IMR-90 (cell line): ENCODE measurements at regions not wholly inside any gene's neighbourhood (a gene's known extent, or its start where the extent isn't known, plus 50 kb on each side); places are given as distances from the start of the nearest gene placed in this dataset.

ENCODE experiments used
- ATAC-seq: fragments of 200-7000 bp; cut with Tn5 transposase; 2 replicates; pipeline ENCODE4 v1.9.1; 2020; ENCODE audit warnings: low read depth, mild to moderate bottlenecking, moderate library complexity
- BruUV-seq: library from RNA; stranded (reverse); fragments of 400-500 nt; replicated peaks from 2 replicates; lab custom pipeline; 2021; lab: Mats Ljungman, UMichigan
- CTCF ChIA-PET: fragments of 300-600 bp; formaldehyde crosslinking; extraction: SDS; loops from one replicate; lab custom pipeline; 2021; ENCODE audit warnings: antibody characterized with exemption; lab: Yijun Ruan, JAX
- POLR2A ChIA-PET: fragments of 300-600 bp; sonication (Branson Sonifier 250); formaldehyde crosslinking; loops from one replicate; lab custom pipeline; 2022; ENCODE audit warnings: antibody characterized with exemption; ENCODE audit not compliant: unreplicated experiment; lab: Charles Lee
- DNase-seq: peaks from one replicate; pipeline ENCODE4 v3.0.0; 2013
- H2AFZ ChIP-seq: replicated peaks from 2 replicates; pipeline ENCODE3; 2013; ENCODE audit warnings: low read length, mild to moderate bottlenecking; ENCODE audit not compliant: poor library complexity
- H2AK5ac ChIP-seq: 2 replicates; pipeline ENCODE4 v1.6.1; 2013; ENCODE audit warnings: low read depth, low read length, inconsistent platforms
- H2AK9ac ChIP-seq: replicated peaks from 2 replicates; pipeline ENCODE3; 2013; ENCODE audit warnings: mild to moderate bottlenecking, low read depth, low read length, moderate library complexity; ENCODE audit not compliant: poor library complexity
- H2BK120ac ChIP-seq: 2 replicates; pipeline ENCODE4 v1.6.1; 2013; ENCODE audit warnings: low read depth, low read length, inconsistent platforms
- H2BK15ac ChIP-seq: 3 replicates; pipeline ENCODE4 v1.6.1; 2013; ENCODE audit warnings: low read depth, low read length, inconsistent platforms
- H2BK20ac ChIP-seq: 2 replicates; pipeline ENCODE4 v1.6.1; 2013; ENCODE audit warnings: low read depth, mild to moderate bottlenecking, inconsistent platforms, low read length, moderate library complexity
- H2BK5ac ChIP-seq: 2 replicates; pipeline ENCODE4 v1.6.1; 2013; ENCODE audit warnings: mild to moderate bottlenecking, low read depth, low read length, inconsistent platforms; ENCODE audit not compliant: poor library complexity, severe bottlenecking
- H3K14ac ChIP-seq: replicated peaks from 2 replicates; pipeline ENCODE4 v1.6.1; 2013; ENCODE audit warnings: low read depth, low read length, inconsistent platforms
- H3K18ac ChIP-seq: 2 replicates; pipeline ENCODE4 v1.6.1; 2013; ENCODE audit warnings: low read depth, low read length, control low read depth
- H3K23ac ChIP-seq: 2 replicates; pipeline ENCODE4 v1.6.1; 2013; ENCODE audit warnings: low read depth, low read length, inconsistent platforms
- H3K27ac ChIP-seq: 2 replicates; pipeline ENCODE4 v1.5.1; 2013; ENCODE audit warnings: mild to moderate bottlenecking, control low read depth, low read length; ENCODE audit not compliant: insufficient read depth
- H3K27me3 ChIP-seq: 2 replicates; pipeline ENCODE4 v1.6.1; 2013; ENCODE audit warnings: low read length; ENCODE audit not compliant: control insufficient read depth, insufficient read depth
- H3K36me3 ChIP-seq: 2 replicates; pipeline ENCODE4 v1.6.1; 2013; ENCODE audit warnings: low read length, mixed read lengths; ENCODE audit not compliant: control insufficient read depth, insufficient read depth
- H3K4ac ChIP-seq: 2 replicates; pipeline ENCODE4 v1.6.1; 2013; ENCODE audit warnings: low read depth, low read length, inconsistent platforms
- H3K4me1 ChIP-seq: 2 replicates; pipeline ENCODE4 v1.6.1; 2013; ENCODE audit warnings: low read length, mixed read lengths; ENCODE audit not compliant: control insufficient read depth, insufficient read depth
- H3K4me2 ChIP-seq: 2 replicates; pipeline ENCODE4 v1.6.1; 2013; ENCODE audit warnings: low read depth, mild to moderate bottlenecking, control low read depth, low read length, moderate library complexity
- H3K4me3 ChIP-seq: 2 replicates; pipeline ENCODE4 v1.5.1; 2013; ENCODE audit warnings: low read depth, mild to moderate bottlenecking, control low read depth, low read length, moderate library complexity; ENCODE audit not compliant: insufficient read depth
- H3K56ac ChIP-seq: 2 replicates; pipeline ENCODE4 v1.6.1; 2013; ENCODE audit warnings: low read length, inconsistent platforms; ENCODE audit not compliant: insufficient read depth; ENCODE audit errors: extremely low read depth
- H3K79me1 ChIP-seq, 2 experiments: 2 replicates each; pipeline ENCODE4 v1.6.1; 2013; ENCODE audit warnings: low read length in 2 of 2, inconsistent platforms in 1 of 2, low read depth in 1 of 2
- H3K9ac ChIP-seq: 2 replicates; pipeline ENCODE4 v1.6.1; 2013; ENCODE audit warnings: low read depth, low read length, control low read depth
- H3K9me1 ChIP-seq: 2 replicates; pipeline ENCODE4 v1.6.1; 2013; ENCODE audit warnings: low read length, inconsistent platforms; ENCODE audit not compliant: insufficient read depth
- H3K9me3 ChIP-seq: 2 replicates; pipeline ENCODE4 v1.6.1; 2013; ENCODE audit warnings: low read length; ENCODE audit not compliant: control insufficient read depth, insufficient read depth
- H4K20me1 ChIP-seq: 2 replicates; pipeline ENCODE4 v1.6.1; 2013; ENCODE audit warnings: low read length, inconsistent platforms; ENCODE audit not compliant: insufficient read depth
- H4K5ac ChIP-seq: 2 replicates; pipeline ENCODE4 v1.6.1; 2013; ENCODE audit warnings: mild to moderate bottlenecking, low read depth, low read length, control low read depth
- H4K8ac ChIP-seq, 2 experiments: 2 replicates each; pipeline ENCODE4 v1.6.1; 2013; ENCODE audit warnings: low read depth in 2 of 2, low read length in 2 of 2, control low read depth in 1 of 2, inconsistent platforms in 1 of 2
- H4K91ac ChIP-seq: 2 replicates; pipeline ENCODE4 v1.6.1; 2013; ENCODE audit warnings: low read depth, low read length, inconsistent platforms; ENCODE audit not compliant: insufficient read depth
- BHLHE40 ChIP-seq: fragments of 150-350 bp; IDR thresholded peaks from 2 replicates; pipeline ENCODE4 v1.6.1; 2016; ENCODE audit warnings: mild to moderate bottlenecking, low read depth, low read length
- CEBPB ChIP-seq: IDR thresholded peaks from 2 replicates; pipeline ENCODE4 v1.6.1; 2012; ENCODE audit warnings: low read depth, low read length, improper control_type of control experiment
- CHD1 ChIP-seq: IDR thresholded peaks from 2 replicates; pipeline ENCODE4 v1.6.1; 2012; ENCODE audit warnings: low read depth, low read length, improper control_type of control experiment
- CTCF ChIP-seq: conservative IDR thresholded peaks from 2 replicates; pipeline ENCODE4 v1.5.1; 2012; ENCODE audit warnings: mild to moderate bottlenecking, low read depth, low read length, improper control_type of control experiment
- ELK1 ChIP-seq: fragments of 150-350 bp; IDR thresholded peaks from 2 replicates; pipeline ENCODE4 v1.6.1; 2016; ENCODE audit warnings: low read depth, mild to moderate bottlenecking, low read length, moderate library complexity, borderline replicate concordance
- FOS ChIP-seq: fragments of 150-350 bp; IDR thresholded peaks from 2 replicates; pipeline ENCODE4 v1.6.1; 2016; ENCODE audit warnings: low read depth, low read length
- MAFK ChIP-seq: IDR thresholded peaks from 2 replicates; pipeline ENCODE4 v1.6.1; 2012; ENCODE audit warnings: low read depth, low read length, improper control_type of control experiment
- MAZ ChIP-seq: IDR thresholded peaks from 2 replicates; pipeline ENCODE4 v1.6.1; 2012; ENCODE audit warnings: low read depth, mild to moderate bottlenecking, low read length, improper control_type of control experiment, moderate library complexity, borderline replicate concordance
- MXI1 ChIP-seq: IDR thresholded peaks from 2 replicates; pipeline ENCODE4 v1.6.1; 2012; ENCODE audit warnings: low read depth, mild to moderate bottlenecking, low read length, moderate library complexity, borderline replicate concordance
- NFE2L2 ChIP-seq: fragments of 150-350 bp; IDR thresholded peaks from 2 replicates; pipeline ENCODE4 v1.6.1; 2016; ENCODE audit warnings: low read depth, mild to moderate bottlenecking, low read length
- POLR2A ChIP-seq: IDR thresholded peaks from 2 replicates; pipeline ENCODE4 v1.6.1; 2012; ENCODE audit warnings: mild to moderate bottlenecking, low read depth, low read length
- RAD21 ChIP-seq: IDR thresholded peaks from 2 replicates; pipeline ENCODE4 v1.6.1; 2012; ENCODE audit warnings: low read length, improper control_type of control experiment
- RCOR1 ChIP-seq: IDR thresholded peaks from 2 replicates; pipeline ENCODE4 v1.6.1; 2012; ENCODE audit warnings: mild to moderate bottlenecking, low read length, improper control_type of control experiment; ENCODE audit not compliant: insufficient replicate concordance
- RFX5 ChIP-seq: IDR thresholded peaks from 2 replicates; pipeline ENCODE4 v1.8.0; 2012; ENCODE audit warnings: low read depth, mild to moderate bottlenecking, low read length, moderate library complexity
- SMC3 ChIP-seq: fragments of 150-350 bp; IDR thresholded peaks from 2 replicates; pipeline ENCODE4 v1.6.1; 2016; ENCODE audit warnings: low read depth, mild to moderate bottlenecking, antibody characterized with exemption, low read length, moderate library complexity
- USF2 ChIP-seq: fragments of 150-350 bp; IDR thresholded peaks from 2 replicates; pipeline ENCODE4 v1.6.1; 2017; ENCODE audit warnings: mild to moderate bottlenecking, antibody characterized with exemption, low read length, low read depth
- WGBS, 2 experiments: methylation state at CpG; one replicate each; pipeline versions ENCODE4 v1.1.5 to v1.1.7; 2013; ENCODE audit warnings: missing lambda C conversion rate in 2 of 2; ENCODE audit not compliant: insufficient read length in 1 of 2; ENCODE audit errors: extremely low coverage in 2 of 2; 5-methylcytosine and 5-hydroxymethylcytosine counted together
- dilution Hi-C: fragments of 300-500 bp; cut with HindIII; formaldehyde crosslinking; loops from one replicate; pipeline ENCODE4 v1.14.3; 2018; ENCODE audit warnings: low sequenced_read_pairs; ENCODE audit not compliant: unreplicated experiment
- in situ Hi-C: fragments of 300-500 bp; cut with MboI; formaldehyde crosslinking; loops from 3 replicates; pipeline ENCODE4 v1.14.3; 2019; ENCODE audit warnings: low sequenced_read_pairs, inconsistent platforms, mixed read lengths
- intact Hi-C: fragments of 100-400 bp; cut with micrococcal nuclease; formaldehyde crosslinking; loops from 2 replicates; pipeline ENCODE4 v1.10.0; 2022

GRCh38 chr2:206387808-206388207 is 55.5 kb upstream of the ADAM23 start:
- no CpG with 5 or more reads among the region's 3 CpGs for WGBS, 2 experiments
- H3K9me3 ChIP-seq = 0 out of 2 replicates have a peak, but pooled peaks cover 2% of the 10 kb centered on the region
- no peak overlapping the region for H4K5ac ChIP-seq
- no peaks in the 10 kb centered on the region for H3K9me1 ChIP-seq
- no peak overlapping the region for H3K56ac ChIP-seq
- H3K18ac ChIP-seq = no peak overlapping the region
- H3K36me3 ChIP-seq = no peaks in the 10 kb centered on the region
- dilution Hi-C loops (no loop called here), in situ Hi-C loops (no loop called here), intact Hi-C loops (no loop called here)
- no peak overlapping the region for H3K23ac ChIP-seq
- H4K8ac ChIP-seq = no peak overlapping the region
- H2BK20ac ChIP-seq = no peak overlapping the region
- TF ChIP-seq RCOR1 (no peak), BHLHE40 (no peak), MAZ (no peak), SMC3 (no peak), CHD1 (no peak), USF2 (no peak), FOS (no peak), RFX5 (no peak), ELK1 (no peak), CEBPB (no peak), CTCF (no peak), POLR2A (no peak), MAFK (no peak), MXI1 (no peak), NFE2L2 (no peak), RAD21 (no peak)
- no peak overlapping the region for H3K14ac ChIP-seq
- ChIA-PET POLR2A (no interaction called here), CTCF (interaction anchor here (0.6 to 0.7 kb wide), 2 partner anchors 59 to 121 kb away, joined by 3 read pairs; no protein-coding TSS in a partner anchor)
- DNase-seq (no peak), ATAC-seq (no peak)
- no TSS peak for BruUV-seq
- H3K4ac ChIP-seq = no peak overlapping the region
- no peaks in the 10 kb centered on the region for H3K4me1 ChIP-seq
- no peaks in the 10 kb centered on the region for H4K20me1 ChIP-seq
- no peak overlapping the region for H2AFZ ChIP-seq
- H3K27me3 ChIP-seq = no peaks in the 10 kb centered on the region
- H3K27ac ChIP-seq = no peak overlapping the region
- H2BK120ac ChIP-seq = no peak overlapping the region
- H2AK9ac ChIP-seq = no peak overlapping the region
- H2AK5ac ChIP-seq = no peak overlapping the region
- no peak overlapping the region for H2BK15ac ChIP-seq
- no peak overlapping the region for H2BK5ac ChIP-seq
- no peaks in the 10 kb centered on the region for H3K79me1 ChIP-seq
- no peak overlapping the region for H3K4me2 ChIP-seq
- H4K91ac ChIP-seq = no peak overlapping the region
- H3K9ac ChIP-seq = no peak overlapping the region
- no peak overlapping the region for H3K4me3 ChIP-seq
